ENCODE measurements at regions not wholly inside any gene's neighbourhood (a gene's known extent, or its start where the extent isn't known, plus 50 kb on each side); places are given as distances from the start of the nearest gene placed in this dataset.

- Mint-ChIP-seq H3K4me1 (peaks cover 14% of the 10 kb centered on the region), H3K27ac (no peak overlapping the region), H3K9me3 (peaks cover 15% of the 10 kb centered on the region), H3K27me3 (ENCODE audit: insufficient read depth, low read depth, poor library complexity) (peaks cover 3% of the 10 kb centered on the region), H3K4me3 (no peak overlapping the region), H3K36me3 (ENCODE audit: low read depth) (peaks cover 15% of the 10 kb centered on the region)
- TF ChIP-seq ZNF462 (CRISPR knock-in tag; IDR thresholded peaks at IDR 0.05) (no peak), ETS1 (IDR thresholded peaks at IDR 0.05) (no peak), CREB1 (CRISPR knock-in tag; IDR thresholded peaks at IDR 0.05; ENCODE audit: low read depth) (no peak), NANOG (IDR thresholded peaks at IDR 0.05; ENCODE audit: borderline replicate concordance) (no peak), JUNB (IDR thresholded peaks at IDR 0.05; ENCODE audit: unreplicated experiment) (no peak), POLR2AphosphoS5 (IDR thresholded peaks at IDR 0.05; ENCODE audit: low read depth) (no peak), CTCF (conservative IDR thresholded peaks at IDR 0.05; ENCODE audit: low read depth in 2 of 2) (no peak), STAT1 (IDR thresholded peaks at IDR 0.05; ENCODE audit: unreplicated experiment) (no peak), EZH2 (IDR thresholded peaks at IDR 0.05; ENCODE audit: low read depth, unreplicated experiment) (no peak), ZNF331 (CRISPR knock-in tag; IDR thresholded peaks at IDR 0.05; ENCODE audit: low read depth) (no peak), ZNF114 (CRISPR knock-in tag; IDR thresholded peaks at IDR 0.05) (no peak)
- TF ChIP-seq, protein P1, sequence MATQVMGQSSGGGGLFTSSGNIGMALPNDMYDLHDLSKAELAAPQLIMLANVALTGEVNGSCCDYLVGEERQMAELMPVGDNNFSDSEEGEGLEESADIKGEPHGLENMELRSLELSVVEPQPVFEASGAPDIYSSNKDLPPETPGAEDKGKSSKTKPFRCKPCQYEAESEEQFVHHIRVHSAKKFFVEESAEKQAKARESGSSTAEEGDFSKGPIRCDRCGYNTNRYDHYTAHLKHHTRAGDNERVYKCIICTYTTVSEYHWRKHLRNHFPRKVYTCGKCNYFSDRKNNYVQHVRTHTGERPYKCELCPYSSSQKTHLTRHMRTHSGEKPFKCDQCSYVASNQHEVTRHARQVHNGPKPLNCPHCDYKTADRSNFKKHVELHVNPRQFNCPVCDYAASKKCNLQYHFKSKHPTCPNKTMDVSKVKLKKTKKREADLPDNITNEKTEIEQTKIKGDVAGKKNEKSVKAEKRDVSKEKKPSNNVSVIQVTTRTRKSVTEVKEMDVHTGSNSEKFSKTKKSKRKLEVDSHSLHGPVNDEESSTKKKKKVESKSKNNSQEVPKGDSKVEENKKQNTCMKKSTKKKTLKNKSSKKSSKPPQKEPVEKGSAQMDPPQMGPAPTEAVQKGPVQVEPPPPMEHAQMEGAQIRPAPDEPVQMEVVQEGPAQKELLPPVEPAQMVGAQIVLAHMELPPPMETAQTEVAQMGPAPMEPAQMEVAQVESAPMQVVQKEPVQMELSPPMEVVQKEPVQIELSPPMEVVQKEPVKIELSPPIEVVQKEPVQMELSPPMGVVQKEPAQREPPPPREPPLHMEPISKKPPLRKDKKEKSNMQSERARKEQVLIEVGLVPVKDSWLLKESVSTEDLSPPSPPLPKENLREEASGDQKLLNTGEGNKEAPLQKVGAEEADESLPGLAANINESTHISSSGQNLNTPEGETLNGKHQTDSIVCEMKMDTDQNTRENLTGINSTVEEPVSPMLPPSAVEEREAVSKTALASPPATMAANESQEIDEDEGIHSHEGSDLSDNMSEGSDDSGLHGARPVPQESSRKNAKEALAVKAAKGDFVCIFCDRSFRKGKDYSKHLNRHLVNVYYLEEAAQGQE (IDR thresholded peaks at IDR 0.05; ENCODE audit: unreplicated experiment), result no peak
- no peaks in the 10 kb centered on the region for H3K27me3 ChIP-seq (ENCODE audit: insufficient read depth)
- no peaks in the 10 kb centered on the region for H3K36me3 ChIP-seq (ENCODE audit: insufficient read depth)
- ATAC-seq (no peak), DNase-seq (ENCODE audit: low spot score) (no peak)
- H3K27ac ChIP-seq (ENCODE audit: low read depth), result no peak overlapping the region
- H2AFZ ChIP-seq, result no peak overlapping the region
- H3K79me2 ChIP-seq (replicated peaks; ENCODE audit: insufficient read depth), result no peaks in the 10 kb centered on the region
- no peaks in the 10 kb centered on the region for H3K9me2 ChIP-seq (ENCODE audit: insufficient read depth)
- no peaks in the 10 kb centered on the region for H4K20me1 ChIP-seq (replicated peaks; ENCODE audit: insufficient read depth)
- H3K4me1 ChIP-seq (ENCODE audit: insufficient read depth), result no peaks in the 10 kb centered on the region
- H3K4me2 ChIP-seq, result no peak overlapping the region
- H3K4me3 ChIP-seq, result no peak overlapping the region
- no peaks in the 10 kb centered on the region for H3F3A ChIP-seq (replicated peaks; ENCODE audit: low read depth)
These were observed 227.0 kb downstream of the SEMA6A start for GRCh38 chr5:116347657-116348056.

All from GM23338 (cell line).